HepG2 (cell line): ENCODE measurements at regions not wholly inside any gene's neighbourhood (a gene's known extent, or its start where the extent isn't known, plus 50 kb on each side); places are given as distances from the start of the nearest gene placed in this dataset.

Source experiments
- ATAC-seq: fragments of 200-7000 bp; cut with Tn5 transposase; 3 replicates; pipeline ENCODE4 v1.9.1; 2020; ENCODE audit warnings: mild to moderate bottlenecking, moderate library complexity
- BruUV-seq: library from RNA; stranded (reverse); fragments of 400-500 nt; replicated peaks from 2 replicates; lab custom pipeline; 2021; lab: Mats Ljungman, UMichigan
- CTCF ChIA-PET: fragments of 300-600 bp; formaldehyde crosslinking; extraction: SDS; loops from one replicate; lab custom pipeline; 2021; ENCODE audit warnings: low total read pairs, inconsistent platforms, low intra/inter-chr PET ratio; lab: Yijun Ruan, JAX
- POLR2A ChIA-PET: fragments of 350-600 bp; sonication (Branson Sonifier 250); formaldehyde crosslinking; loops from one replicate; lab custom pipeline; 2020; ENCODE audit warnings: antibody characterized with exemption, inconsistent platforms; lab: Yijun Ruan, JAX
- DNase-seq: peaks from one replicate; pipeline ENCODE4 v3.0.0-alpha.2; 2015; ENCODE audit warnings: low spot score
- FAIRE-seq: peaks from 3 replicates; lab custom pipeline; 2011; peaks lifted over from hg19 to GRCh38; lab: Jason Lieb, UNC
- H2AFZ ChIP-seq: one replicate; pipeline ENCODE4 v1.6.1; 2011; ENCODE audit warnings: low read length, inconsistent platforms
- H3K27ac ChIP-seq: fragments of 300-600 bp; 3 replicates; pipeline ENCODE4 v1.8.0; 2011; ENCODE audit warnings: mixed run types, mild to moderate bottlenecking, mixed read lengths, low read length, inconsistent platforms; ENCODE audit not compliant: insufficient read depth; ENCODE audit errors: extremely low read length
- H3K27me3 ChIP-seq, 2 experiments: fragments of 200-600 bp in 1 of 2; 2 replicates in 1 of 2; 3 replicates in 1 of 2; pipeline versions ENCODE4 v1.6.0 to v1.8.0; 2011; ENCODE audit warnings: low read length in 2 of 2, mild to moderate bottlenecking in 2 of 2, moderate library complexity in 2 of 2, inconsistent platforms in 1 of 2; ENCODE audit not compliant: insufficient read depth in 2 of 2, control insufficient read depth in 1 of 2
- H3K36me3 ChIP-seq, 2 experiments: fragments of 200-600 bp in 1 of 2; replicated peaks in 1 of 2; 2 replicates in 1 of 2; 3 replicates in 1 of 2; pipeline versions ENCODE4 v1.5.1 to v1.8.0; 2011; ENCODE audit warnings: low read length in 2 of 2, inconsistent platforms in 1 of 2; ENCODE audit not compliant: insufficient read depth in 2 of 2, control insufficient read depth in 1 of 2
- H3K4me1 ChIP-seq: 2 replicates; pipeline ENCODE4 v1.5.1; 2012; ENCODE audit warnings: low read length, inconsistent platforms; ENCODE audit not compliant: insufficient read depth
- H3K4me2 ChIP-seq: 2 replicates; pipeline ENCODE4 v1.6.0; 2011; ENCODE audit warnings: low read depth, low read length, inconsistent platforms
- H3K4me3 ChIP-seq, 3 experiments: fragments of 200-600 bp in 1 of 3; sonication (generic), shearing (Covaris generic) in 1 of 3; replicated peaks in 1 of 3; 2 replicates each; pipeline ENCODE4 v1.5.1; 2011 to 2016; ENCODE audit warnings: low read length in 3 of 3, inconsistent platforms in 2 of 3, low read depth in 2 of 3, mild to moderate bottlenecking in 2 of 3, control low read depth in 1 of 3, mixed read lengths in 1 of 3; ENCODE audit not compliant: insufficient read depth in 1 of 3
- H3K79me2 ChIP-seq: one replicate; pipeline ENCODE4 v1.6.1; 2011; ENCODE audit warnings: low read length, inconsistent platforms; ENCODE audit not compliant: insufficient read depth
- H3K9ac ChIP-seq: 2 replicates; pipeline ENCODE4 v1.6.0; 2011; ENCODE audit warnings: mild to moderate bottlenecking, low read depth, low read length, inconsistent platforms; ENCODE audit not compliant: insufficient read depth
- H3K9me3 ChIP-seq: 2 replicates; pipeline ENCODE4 v1.5.1; 2012; ENCODE audit warnings: mild to moderate bottlenecking, low read length
- H4K20me1 ChIP-seq: 2 replicates; pipeline ENCODE4 v1.6.0; 2011; ENCODE audit warnings: inconsistent platforms, mild to moderate bottlenecking, low read length, moderate library complexity; ENCODE audit not compliant: insufficient read depth
- ARID2 ChIP-seq: sonication (generic); formaldehyde crosslinking; IDR thresholded peaks from 2 replicates; pipeline ENCODE4 v1.8.1; 2022; ENCODE audit warnings: mild to moderate bottlenecking, missing genetic modification reagents, borderline replicate concordance
- EZH2 ChIP-seq: conservative IDR thresholded peaks from 2 replicates; pipeline ENCODE4 v1.6.1; 2012; ENCODE audit warnings: mild to moderate bottlenecking, low read depth, low read length, moderate library complexity
- GPN1 ChIP-seq: sonication (generic); formaldehyde crosslinking; IDR thresholded peaks from 2 replicates; pipeline ENCODE4 v1.5.1; 2020; ENCODE audit warnings: missing genetic modification reagents, borderline replicate concordance
- HNF4A ChIP-seq: sonication (generic); formaldehyde crosslinking; IDR thresholded peaks from 2 replicates; pipeline ENCODE4 v1.4.0; 2020; ENCODE audit warnings: missing genetic modification reagents
- MATR3 ChIP-seq: sonication (generic); formaldehyde crosslinking; IDR thresholded peaks from 2 replicates; pipeline ENCODE4 v1.4.0; 2020; ENCODE audit warnings: missing genetic modification reagents
- NFATC3 ChIP-seq: sonication (generic); formaldehyde crosslinking; IDR thresholded peaks from 2 replicates; pipeline ENCODE4 v1.5.1; 2020; ENCODE audit warnings: mild to moderate bottlenecking, missing genetic modification reagents
- NFKBIZ ChIP-seq: IDR thresholded peaks from 2 replicates; pipeline ENCODE4 v1.6.1; 2018; ENCODE audit warnings: missing genetic modification reagents, missing compliant biosample characterization
- NONO ChIP-seq, 2 experiments: fragments of 450-650 bp in 1 of 2; sonication (generic) in 1 of 2; formaldehyde crosslinking in 1 of 2; IDR thresholded peaks in 1 of 2; conservative IDR thresholded peaks in 1 of 2; 2 replicates each; pipeline versions ENCODE4 v1.6.1 to v1.8.0; 2017 to 2022; ENCODE audit warnings: mild to moderate bottlenecking in 1 of 2, missing genetic modification reagents in 1 of 2, moderate library complexity in 1 of 2
- PHB2 ChIP-seq: fragments of 450-650 bp; IDR thresholded peaks from 2 replicates; pipeline ENCODE4 v1.6.1; 2018; ENCODE audit not compliant: partially characterized antibody
- PLRG1 ChIP-seq: fragments of 450-650 bp; conservative IDR thresholded peaks from 2 replicates; pipeline ENCODE4 v1.6.1; 2016
- REPIN1 ChIP-seq: sonication (generic); formaldehyde crosslinking; IDR thresholded peaks from 2 replicates; pipeline ENCODE4 v1.8.0; 2022; ENCODE audit warnings: missing genetic modification reagents, low read depth, mild to moderate bottlenecking, borderline replicate concordance
- SIN3B ChIP-seq: fragments of 150-350 bp; IDR thresholded peaks from 2 replicates; pipeline ENCODE4 v1.6.1; 2014; ENCODE audit warnings: low read length
- SP2 ChIP-seq: sonication (generic); formaldehyde crosslinking; IDR thresholded peaks from 2 replicates; pipeline ENCODE4 v1.5.1; 2020; ENCODE audit warnings: mild to moderate bottlenecking, missing genetic modification reagents
- ZNF367 ChIP-seq: sonication (generic); formaldehyde crosslinking; IDR thresholded peaks from 2 replicates; pipeline ENCODE4 v1.4.0; 2020; ENCODE audit warnings: missing genetic modification reagents, borderline replicate concordance
- ZNF564 ChIP-seq: sonication (generic); formaldehyde crosslinking; IDR thresholded peaks from 2 replicates; pipeline ENCODE4 v1.8.1; 2023; ENCODE audit warnings: mild to moderate bottlenecking, missing genetic modification reagents
- WGBS: methylation state at CpG from one replicate; pipeline ENCODE4 v1.1.6; 2017; ENCODE audit warnings: low lambda C conversion rate; 5-methylcytosine and 5-hydroxymethylcytosine counted together
- in situ Hi-C: cut with HindIII; loops from 2 replicates; pipeline ENCODE4 v1.10.0; 2017; ENCODE audit warnings: low pct_unique_long_range_greater_than_20kb; ENCODE audit not compliant: extremely low pct_ligation_motif_present
- intact Hi-C: fragments of 100-400 bp; cut with micrococcal nuclease; formaldehyde crosslinking; loops from one replicate; pipeline ENCODE4 v1.10.0; 2022; ENCODE audit not compliant: unreplicated experiment
- TF ChIP-seq, protein P1 (sequence below): sonication (generic); formaldehyde crosslinking; IDR thresholded peaks from 2 replicates; pipeline ENCODE4 v1.9.0; 2021; ENCODE audit warnings: mild to moderate bottlenecking, missing genetic modification reagents
- TF ChIP-seq, protein P2 (sequence below): fragments of 450-650 bp; IDR thresholded peaks from 2 replicates; pipeline ENCODE4 v1.6.1; 2017; ENCODE audit warnings: mild to moderate bottlenecking

DNA sequence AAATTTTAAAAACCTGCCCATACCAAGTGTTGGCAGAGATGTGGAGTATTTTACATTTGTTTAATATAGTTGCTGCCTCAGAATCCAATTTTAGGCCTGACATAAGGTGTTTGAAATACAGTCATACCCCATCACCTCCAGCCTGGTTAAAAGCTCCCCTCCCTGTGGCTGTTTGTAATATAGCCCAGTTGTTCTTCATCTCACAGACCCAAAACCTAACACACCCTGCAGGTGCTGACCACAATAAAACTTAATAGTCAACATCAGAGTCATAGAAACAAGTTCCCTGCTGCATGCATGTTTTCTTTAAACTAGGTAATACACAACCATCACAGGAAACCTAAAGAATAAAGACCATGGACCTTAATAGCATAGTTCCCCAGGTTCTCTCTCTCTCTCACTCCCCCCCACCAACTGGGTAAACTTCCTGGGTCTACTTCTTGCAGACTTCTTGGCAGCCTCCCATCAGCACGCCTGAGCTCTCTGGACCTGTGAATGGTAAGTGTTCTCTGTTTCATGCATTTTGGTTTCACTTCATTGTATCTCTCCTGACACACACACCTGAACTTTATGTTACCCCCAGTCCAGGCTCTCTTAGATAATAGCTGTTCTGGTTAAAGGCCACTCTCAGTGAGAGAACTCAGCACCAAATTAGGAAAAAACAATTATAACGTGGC lies 1369.9 kb downstream of the EFNB2 start (continued):
- TF ChIP-seq, protein P1, sequence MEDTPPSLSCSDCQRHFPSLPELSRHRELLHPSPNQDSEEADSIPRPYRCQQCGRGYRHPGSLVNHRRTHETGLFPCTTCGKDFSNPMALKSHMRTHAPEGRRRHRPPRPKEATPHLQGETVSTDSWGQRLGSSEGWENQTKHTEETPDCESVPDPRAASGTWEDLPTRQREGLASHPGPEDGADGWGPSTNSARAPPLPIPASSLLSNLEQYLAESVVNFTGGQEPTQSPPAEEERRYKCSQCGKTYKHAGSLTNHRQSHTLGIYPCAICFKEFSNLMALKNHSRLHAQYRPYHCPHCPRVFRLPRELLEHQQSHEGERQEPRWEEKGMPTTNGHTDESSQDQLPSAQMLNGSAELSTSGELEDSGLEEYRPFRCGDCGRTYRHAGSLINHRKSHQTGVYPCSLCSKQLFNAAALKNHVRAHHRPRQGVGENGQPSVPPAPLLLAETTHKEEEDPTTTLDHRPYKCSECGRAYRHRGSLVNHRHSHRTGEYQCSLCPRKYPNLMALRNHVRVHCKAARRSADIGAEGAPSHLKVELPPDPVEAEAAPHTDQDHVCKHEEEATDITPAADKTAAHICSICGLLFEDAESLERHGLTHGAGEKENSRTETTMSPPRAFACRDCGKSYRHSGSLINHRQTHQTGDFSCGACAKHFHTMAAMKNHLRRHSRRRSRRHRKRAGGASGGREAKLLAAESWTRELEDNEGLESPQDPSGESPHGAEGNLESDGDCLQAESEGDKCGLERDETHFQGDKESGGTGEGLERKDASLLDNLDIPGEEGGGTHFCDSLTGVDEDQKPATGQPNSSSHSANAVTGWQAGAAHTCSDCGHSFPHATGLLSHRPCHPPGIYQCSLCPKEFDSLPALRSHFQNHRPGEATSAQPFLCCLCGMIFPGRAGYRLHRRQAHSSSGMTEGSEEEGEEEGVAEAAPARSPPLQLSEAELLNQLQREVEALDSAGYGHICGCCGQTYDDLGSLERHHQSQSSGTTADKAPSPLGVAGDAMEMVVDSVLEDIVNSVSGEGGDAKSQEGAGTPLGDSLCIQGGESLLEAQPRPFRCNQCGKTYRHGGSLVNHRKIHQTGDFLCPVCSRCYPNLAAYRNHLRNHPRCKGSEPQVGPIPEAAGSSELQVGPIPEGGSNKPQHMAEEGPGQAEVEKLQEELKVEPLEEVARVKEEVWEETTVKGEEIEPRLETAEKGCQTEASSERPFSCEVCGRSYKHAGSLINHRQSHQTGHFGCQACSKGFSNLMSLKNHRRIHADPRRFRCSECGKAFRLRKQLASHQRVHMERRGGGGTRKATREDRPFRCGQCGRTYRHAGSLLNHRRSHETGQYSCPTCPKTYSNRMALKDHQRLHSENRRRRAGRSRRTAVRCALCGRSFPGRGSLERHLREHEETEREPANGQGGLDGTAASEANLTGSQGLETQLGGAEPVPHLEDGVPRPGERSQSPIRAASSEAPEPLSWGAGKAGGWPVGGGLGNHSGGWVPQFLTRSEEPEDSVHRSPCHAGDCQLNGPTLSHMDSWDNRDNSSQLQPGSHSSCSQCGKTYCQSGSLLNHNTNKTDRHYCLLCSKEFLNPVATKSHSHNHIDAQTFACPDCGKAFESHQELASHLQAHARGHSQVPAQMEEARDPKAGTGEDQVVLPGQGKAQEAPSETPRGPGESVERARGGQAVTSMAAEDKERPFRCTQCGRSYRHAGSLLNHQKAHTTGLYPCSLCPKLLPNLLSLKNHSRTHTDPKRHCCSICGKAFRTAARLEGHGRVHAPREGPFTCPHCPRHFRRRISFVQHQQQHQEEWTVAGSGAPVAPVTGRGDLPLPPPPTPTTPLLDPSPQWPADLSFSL (CRISPR knock-in tag) = no peak
- TF ChIP-seq PLRG1 = no peak
- no peak for TF ChIP-seq ZNF367 (CRISPR knock-in tag)
- no peak for TF ChIP-seq SIN3B
- TF ChIP-seq SP2 = no peak
- no peak for TF ChIP-seq PHB2
- TF ChIP-seq EZH2 = no peak
- TF ChIP-seq ZNF564 (CRISPR knock-in tag) = no peak

DNA sequence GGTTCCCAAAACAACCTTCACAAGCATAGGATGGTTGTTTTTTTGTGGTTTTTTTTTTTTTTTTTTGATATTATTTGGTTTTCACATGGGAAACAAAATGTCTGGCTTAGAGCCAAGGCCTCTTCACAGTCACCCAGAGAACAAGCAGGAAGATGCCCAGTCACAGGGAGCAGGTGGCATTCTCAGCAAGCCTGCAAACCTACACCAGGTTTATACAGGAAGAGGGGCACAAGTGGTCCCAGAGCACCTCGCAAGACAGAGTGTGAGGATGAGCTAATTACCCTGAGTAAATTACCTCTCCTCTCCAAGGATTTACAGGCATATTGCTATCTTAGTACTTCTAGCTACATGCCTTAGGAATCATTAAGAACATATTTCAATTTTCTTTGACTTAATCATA lies 1375.6 kb downstream of the EFNB2 start:
- Histone ChIP-seq H3K27me3 (no peaks in the 10 kb centered on the region), H3K79me2 (no peaks in the 10 kb centered on the region), H3K36me3 (no peaks in the 10 kb centered on the region), H3K4me3 (no peak overlapping the region), H3K4me2 (no peak overlapping the region), H3K27ac (no peak overlapping the region), H4K20me1 (no peaks in the 10 kb centered on the region), H3K9ac (no peak overlapping the region), H3K9me3 (peaks cover 54% of the 10 kb centered on the region), H2AFZ (no peak overlapping the region), H3K4me1 (no peaks in the 10 kb centered on the region)
- intact Hi-C loops = no loop called here
- ATAC-seq (no peak), DNase-seq (no peak), FAIRE-seq (no peak)
- 8% methylated on average over 1 of the region's 1 CpG for WGBS
- no TSS peak for BruUV-seq
- ChIA-PET CTCF (no interaction called here), POLR2A (no interaction called here)
- in situ Hi-C loops = no loop called here
- no peak for TF ChIP-seq NFKBIZ (CRISPR knock-in tag)
- TF ChIP-seq ARID2 (CRISPR knock-in tag) = no peak
- no peak for TF ChIP-seq GPN1
- TF ChIP-seq NFATC3 (CRISPR knock-in tag) = no peak
- TF ChIP-seq HNF4A (CRISPR knock-in tag) = no peak
- TF ChIP-seq, protein P2, sequence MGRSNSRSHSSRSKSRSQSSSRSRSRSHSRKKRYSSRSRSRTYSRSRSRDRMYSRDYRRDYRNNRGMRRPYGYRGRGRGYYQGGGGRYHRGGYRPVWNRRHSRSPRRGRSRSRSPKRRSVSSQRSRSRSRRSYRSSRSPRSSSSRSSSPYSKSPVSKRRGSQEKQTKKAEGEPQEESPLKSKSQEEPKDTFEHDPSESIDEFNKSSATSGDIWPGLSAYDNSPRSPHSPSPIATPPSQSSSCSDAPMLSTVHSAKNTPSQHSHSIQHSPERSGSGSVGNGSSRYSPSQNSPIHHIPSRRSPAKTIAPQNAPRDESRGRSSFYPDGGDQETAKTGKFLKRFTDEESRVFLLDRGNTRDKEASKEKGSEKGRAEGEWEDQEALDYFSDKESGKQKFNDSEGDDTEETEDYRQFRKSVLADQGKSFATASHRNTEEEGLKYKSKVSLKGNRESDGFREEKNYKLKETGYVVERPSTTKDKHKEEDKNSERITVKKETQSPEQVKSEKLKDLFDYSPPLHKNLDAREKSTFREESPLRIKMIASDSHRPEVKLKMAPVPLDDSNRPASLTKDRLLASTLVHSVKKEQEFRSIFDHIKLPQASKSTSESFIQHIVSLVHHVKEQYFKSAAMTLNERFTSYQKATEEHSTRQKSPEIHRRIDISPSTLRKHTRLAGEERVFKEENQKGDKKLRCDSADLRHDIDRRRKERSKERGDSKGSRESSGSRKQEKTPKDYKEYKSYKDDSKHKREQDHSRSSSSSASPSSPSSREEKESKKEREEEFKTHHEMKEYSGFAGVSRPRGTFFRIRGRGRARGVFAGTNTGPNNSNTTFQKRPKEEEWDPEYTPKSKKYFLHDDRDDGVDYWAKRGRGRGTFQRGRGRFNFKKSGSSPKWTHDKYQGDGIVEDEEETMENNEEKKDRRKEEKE = no peak
- TF ChIP-seq REPIN1 (CRISPR knock-in tag) = no peak
- no peak for TF ChIP-seq MATR3 (CRISPR knock-in tag)
- no peak for TF ChIP-seq NONO (IDR thresholded peaks at IDR 0.05)
- no peak for TF ChIP-seq NONO (CRISPR knock-in tag; conservative IDR thresholded peaks at IDR 0.05)
